SK-N-SH (cell line): ENCODE measurements at regions not wholly inside any gene's neighbourhood (a gene's known extent, or its start where the extent isn't known, plus 50 kb on each side); places are given as distances from the start of the nearest gene placed in this dataset.

Experiments
- CTCF ChIA-PET: fragments of 300-600, 350-600 bp; formaldehyde crosslinking; extraction: SDS; loops from one replicate; lab custom pipeline; 2021; lab: Yijun Ruan, JAX
- POLR2A ChIA-PET: fragments of 350-600 bp; sonication (Branson Sonifier 250); formaldehyde crosslinking; extraction: SDS; loops from one replicate; lab custom pipeline; 2020; ENCODE audit warnings: antibody characterized with exemption, inconsistent platforms; lab: Yijun Ruan, JAX
- DNase-seq: peaks from one replicate; pipeline ENCODE4 v3.0.0; 2012
- H2AFZ ChIP-seq: fragments of 200-600 bp; sonication (generic); 2 replicates; pipeline ENCODE4 v1.8.1; 2016; ENCODE audit warnings: antibody characterized with exemption, mild to moderate bottlenecking, low read depth
- H3F3A ChIP-seq: fragments of 200-600 bp; sonication (generic); replicated peaks from 2 replicates; pipeline ENCODE3; 2016; ENCODE audit warnings: antibody characterized with exemption, mild to moderate bottlenecking; ENCODE audit not compliant: insufficient read depth
- H3K27ac ChIP-seq, 2 experiments: fragments of 200-500 bp in 1 of 2; fragments of 200-600 bp in 1 of 2; sonication (Bioruptor generic) in 1 of 2; sonication (generic), shearing (Covaris generic) in 1 of 2; 2 replicates each; pipeline versions ENCODE4 v1.5.1 to v1.6.1; 2014 to 2016; ENCODE audit warnings: low read depth in 2 of 2, inconsistent platforms in 1 of 2, low read length in 1 of 2, mild to moderate bottlenecking in 1 of 2, mixed read lengths in 1 of 2
- H3K27me3 ChIP-seq: fragments of 200-600 bp; sonication (generic), shearing (Covaris generic); 2 replicates; pipeline ENCODE4 v1.6.1; 2016; ENCODE audit warnings: mixed run types; ENCODE audit not compliant: insufficient read depth
- H3K36me3 ChIP-seq, 2 experiments: fragments of 200-500 bp in 1 of 2; fragments of 200-600 bp in 1 of 2; sonication (Bioruptor generic) in 1 of 2; sonication (generic) in 1 of 2; replicated peaks in 1 of 2; 2 replicates each; pipeline versions ENCODE3 to v1.5.1; 2014 to 2016; ENCODE audit warnings: low read length in 1 of 2, mild to moderate bottlenecking in 1 of 2; ENCODE audit not compliant: insufficient read depth in 2 of 2, control insufficient read depth in 1 of 2
- H3K4me1 ChIP-seq, 2 experiments: fragments of 200-500 bp in 1 of 2; fragments of 200-600 bp in 1 of 2; sonication (Bioruptor generic) in 1 of 2; sonication (generic), shearing (Covaris generic) in 1 of 2; 2 replicates each; pipeline versions ENCODE4 v1.5.1 to v1.6.1; 2014 to 2016; ENCODE audit warnings: low read depth in 1 of 2, low read length in 1 of 2, mixed run types in 1 of 2; ENCODE audit not compliant: insufficient read depth in 2 of 2, control insufficient read depth in 1 of 2
- H3K4me2 ChIP-seq: fragments of 200-600 bp; sonication (generic), shearing (Covaris generic); 2 replicates; pipeline ENCODE4 v1.6.1; 2017; ENCODE audit warnings: mixed run types
- H3K4me3 ChIP-seq, 2 experiments: fragments of 200-500 bp in 1 of 2; fragments of 200-600 bp in 1 of 2; sonication (Bioruptor generic) in 1 of 2; sonication (generic), shearing (Covaris generic) in 1 of 2; 2 replicates each; pipeline versions ENCODE4 v1.5.1 to v1.8.1; 2014 to 2016; ENCODE audit warnings: low read depth in 2 of 2, inconsistent platforms in 1 of 2, low read length in 1 of 2, mild to moderate bottlenecking in 1 of 2, mixed read lengths in 1 of 2, moderate library complexity in 1 of 2
- H3K79me2 ChIP-seq: fragments of 200-600 bp; sonication (generic); 2 replicates; pipeline ENCODE4 v1.8.1; 2017; ENCODE audit warnings: mild to moderate bottlenecking; ENCODE audit not compliant: insufficient read depth
- H3K9ac ChIP-seq: fragments of 200-600 bp; sonication (generic); 2 replicates; pipeline ENCODE4 v1.6.1; 2017; ENCODE audit warnings: mixed run types
- H3K9me2 ChIP-seq: fragments of 200-600 bp; sonication (generic); 2 replicates; pipeline ENCODE4 v1.6.1; 2017; ENCODE audit warnings: mixed run types
- H3K9me3 ChIP-seq: fragments of 200-600 bp; sonication (generic); 2 replicates; pipeline ENCODE4 v1.6.1; 2017; ENCODE audit warnings: mixed run types, mild to moderate bottlenecking, moderate library complexity
- H4K20me1 ChIP-seq: fragments of 200-600 bp; sonication (generic); 2 replicates; pipeline ENCODE4 v1.6.1; 2017; ENCODE audit warnings: mild to moderate bottlenecking, mixed run types; ENCODE audit not compliant: insufficient read depth
- FOXM1 ChIP-seq: IDR thresholded peaks from 2 replicates; pipeline ENCODE4 v1.4.0; 2012; ENCODE audit warnings: low read depth, mild to moderate bottlenecking
- GABPA ChIP-seq: IDR thresholded peaks from 2 replicates; pipeline ENCODE4 v1.4.0; 2012; ENCODE audit warnings: low read depth, mild to moderate bottlenecking
- GATA2 ChIP-seq: sonication (generic); formaldehyde crosslinking; IDR thresholded peaks from 2 replicates; pipeline ENCODE4 v1.5.0; 2020; ENCODE audit warnings: mild to moderate bottlenecking, missing genetic modification reagents
- PBX3 ChIP-seq: IDR thresholded peaks from 2 replicates; pipeline ENCODE4; 2012
- REST ChIP-seq: IDR thresholded peaks from 2 replicates; pipeline ENCODE4 v1.6.1; 2012; ENCODE audit warnings: mild to moderate bottlenecking, low read depth, low read length, moderate library complexity
- TEAD4 ChIP-seq: IDR thresholded peaks from 2 replicates; pipeline ENCODE4 v1.4.0; 2012; ENCODE audit warnings: mild to moderate bottlenecking, borderline replicate concordance; ENCODE audit not compliant: insufficient read depth
- USF1 ChIP-seq: IDR thresholded peaks from 2 replicates; pipeline ENCODE4 v1.4.0; 2012; ENCODE audit warnings: low read depth, borderline replicate concordance
- WGBS: methylation state at CpG from one replicate; pipeline ENCODE4 v1.1.6; 2017; ENCODE audit warnings: low lambda C conversion rate; 5-methylcytosine and 5-hydroxymethylcytosine counted together

GRCh38 chr16:20192801-20193200 lies 119.1 kb upstream of the GPR139 start:
- no peak for DNase-seq
- no peaks in the 10 kb centered on the region for H3K36me3 ChIP-seq
- H3K27me3 ChIP-seq = no peaks in the 10 kb centered on the region
- H3K9ac ChIP-seq = no peak overlapping the region
- H3K4me1 ChIP-seq = no peaks in the 10 kb centered on the region; a peak in 1 of 4 replicates
- H3K79me2 ChIP-seq = no peaks in the 10 kb centered on the region
- CTCF ChIA-PET = interaction anchor here (0.7 to 1.5 kb wide), 2 partner anchors 108 to 285 kb away, joined by 3 to 4 read pairs; no protein-coding TSS in a partner anchor
- no peak overlapping the region for H3K27ac ChIP-seq
- POLR2A ChIA-PET = interaction anchor here (0.7 kb wide), 1 partner anchor 129 kb away, joined by 5 read pairs; no protein-coding TSS in a partner anchor
- no peaks in the 10 kb centered on the region for H4K20me1 ChIP-seq
- no peaks in the 10 kb centered on the region for H3K9me2 ChIP-seq
- TF ChIP-seq GATA2 (CRISPR knock-in tag) (no peak), FOXM1 (no peak), GABPA (no peak), REST (no peak), PBX3 (no peak)
- H2AFZ ChIP-seq = no peak overlapping the region
- WGBS = 0% methylated on average over 1 of the region's 1 CpG
- no peak overlapping the region for H3K4me2 ChIP-seq
- no peak overlapping the region for H3K4me3 ChIP-seq
- no peaks in the 10 kb centered on the region for H3K9me3 ChIP-seq
- no peaks in the 10 kb centered on the region for H3F3A ChIP-seq

- Histone ChIP-seq H3K9me2 (no peaks in the 10 kb centered on the region), H4K20me1 (no peaks in the 10 kb centered on the region), H3K4me1 (no peaks in the 10 kb centered on the region; a peak in 1 of 4 replicates), H2AFZ (no peak overlapping the region), H3K79me2 (no peaks in the 10 kb centered on the region), H3F3A (no peaks in the 10 kb centered on the region), H3K4me3 (no peak overlapping the region), H3K9me3 (no peaks in the 10 kb centered on the region), H3K9ac (no peak overlapping the region), H3K36me3 (no peaks in the 10 kb centered on the region), H3K27ac (no peak overlapping the region), H3K27me3 (no peaks in the 10 kb centered on the region), H3K4me2 (no peak overlapping the region)
- CTCF ChIA-PET = no interaction called here
- no peak for DNase-seq
- TF ChIP-seq TEAD4 (no peak), USF1 (no peak), GATA2 (CRISPR knock-in tag) (no peak)
- POLR2A ChIA-PET = no interaction called here
Measured at GRCh38 chr16:20191566-20191965, 117.9 kb upstream of the GPR139 start.
